HL-60 (cell line): ENCODE measurements at regions not wholly inside any gene's neighbourhood (a gene's known extent, or its start where the extent isn't known, plus 50 kb on each side); places are given as distances from the start of the nearest gene placed in this dataset.

Source experiments
- CTCF ChIP-seq: IDR thresholded peaks from one replicate; pipeline ENCODE4 v1.5.1; 2011; ENCODE audit warnings: low read length, control low read depth, inconsistent platforms; ENCODE audit not compliant: insufficient read depth
- GABPA ChIP-seq: IDR thresholded peaks from 2 replicates; pipeline ENCODE4 v1.6.1; 2012; ENCODE audit warnings: low read depth
- POLR2AphosphoS5 ChIP-seq: IDR thresholded peaks from 2 replicates; pipeline ENCODE4 v1.6.1; 2012; ENCODE audit warnings: low read depth
- REST ChIP-seq: IDR thresholded peaks from 2 replicates; pipeline ENCODE4 v1.6.1; 2012; ENCODE audit warnings: low read depth; ENCODE audit not compliant: insufficient replicate concordance

- TF ChIP-seq CTCF = no peak
- no peak for TF ChIP-seq REST
- TF ChIP-seq GABPA = no peak
- no peak for TF ChIP-seq POLR2AphosphoS5
Measured at GRCh38 chr13:74217811-74218210, 83.6 kb upstream of the KLF12 start.
